HEK293T (cell line): ENCODE measurements at regions not wholly inside any gene's neighbourhood (a gene's known extent, or its start where the extent isn't known, plus 50 kb on each side); places are given as distances from the start of the nearest gene placed in this dataset.

Source experiments
- CTCF ChIA-PET: fragments of 350-600 bp; formaldehyde crosslinking; extraction: SDS; loops from one replicate; lab custom pipeline; 2021; ENCODE audit warnings: antibody characterized with exemption, inconsistent platforms; lab: Yijun Ruan, JAX
- POLR2A ChIA-PET: fragments of 350-600 bp; formaldehyde crosslinking; extraction: SDS; loops from one replicate; lab custom pipeline; 2020; ENCODE audit warnings: antibody characterized with exemption, inconsistent platforms; lab: Yijun Ruan, JAX
- DNase-seq: peaks from one replicate; pipeline ENCODE4 v3.0.0; 2012; ENCODE audit warnings: mixed read lengths; ENCODE audit errors: extremely low spot score
- ARNT ChIP-seq: fragments of 450-650 bp; IDR thresholded peaks from 2 replicates; pipeline ENCODE4 v1.6.1; 2017; ENCODE audit warnings: mild to moderate bottlenecking
- BHLHE40 ChIP-seq: fragments of 450-650 bp; IDR thresholded peaks from 2 replicates; pipeline ENCODE4 v1.6.1; 2016; ENCODE audit warnings: mild to moderate bottlenecking, moderate library complexity, borderline replicate concordance
- CTBP1 ChIP-seq: fragments of 450-650 bp; IDR thresholded peaks from 2 replicates; pipeline ENCODE4 v1.6.1; 2016; ENCODE audit warnings: borderline replicate concordance
- ELF4 ChIP-seq: fragments of 450-650 bp; IDR thresholded peaks from 2 replicates; pipeline ENCODE4 v1.6.1; 2017; ENCODE audit warnings: antibody characterized with exemption
- FOXA1 ChIP-seq: fragments of 450-650 bp; IDR thresholded peaks from 2 replicates; pipeline ENCODE4 v1.6.1; 2016; ENCODE audit warnings: mild to moderate bottlenecking
- FOXK2 ChIP-seq: fragments of 450-650 bp; IDR thresholded peaks from 2 replicates; pipeline ENCODE4 v1.6.1; 2016; ENCODE audit warnings: mild to moderate bottlenecking
- FOXM1 ChIP-seq: fragments of 450-650 bp; IDR thresholded peaks from 2 replicates; pipeline ENCODE4 v1.6.1; 2017; ENCODE audit warnings: mild to moderate bottlenecking, borderline replicate concordance
- HDGF ChIP-seq: fragments of 450-650 bp; IDR thresholded peaks from 2 replicates; pipeline ENCODE4 v1.6.1; 2017; ENCODE audit warnings: antibody characterized with exemption, borderline replicate concordance
- L3MBTL2 ChIP-seq: fragments of 450-650 bp; conservative IDR thresholded peaks from 2 replicates; pipeline ENCODE4 v1.6.1; 2016; ENCODE audit warnings: mild to moderate bottlenecking
- LEF1 ChIP-seq: fragments of 450-650 bp; IDR thresholded peaks from 2 replicates; pipeline ENCODE4 v1.6.1; 2017; ENCODE audit warnings: mild to moderate bottlenecking, borderline replicate concordance
- NFRKB ChIP-seq: fragments of 450-650 bp; IDR thresholded peaks from 2 replicates; pipeline ENCODE4 v1.6.1; 2016; ENCODE audit warnings: mild to moderate bottlenecking, moderate library complexity
- SP1 ChIP-seq: fragments of 450-650 bp; IDR thresholded peaks from 2 replicates; pipeline ENCODE4 v1.6.1; 2017
- SUZ12 ChIP-seq: fragments of 450-650 bp; IDR thresholded peaks from 2 replicates; pipeline ENCODE4 v1.6.1; 2016; ENCODE audit warnings: mild to moderate bottlenecking
- TARDBP ChIP-seq: fragments of 450-650 bp; IDR thresholded peaks from 2 replicates; pipeline ENCODE4 v1.6.1; 2016
- ZNF384 ChIP-seq: fragments of 450-650 bp; IDR thresholded peaks from 2 replicates; pipeline ENCODE4 v1.6.1; 2016
- TF ChIP-seq, protein P1 (sequence below): fragments of 450-650 bp; IDR thresholded peaks from 2 replicates; pipeline ENCODE4 v1.6.1; 2016

DNA sequence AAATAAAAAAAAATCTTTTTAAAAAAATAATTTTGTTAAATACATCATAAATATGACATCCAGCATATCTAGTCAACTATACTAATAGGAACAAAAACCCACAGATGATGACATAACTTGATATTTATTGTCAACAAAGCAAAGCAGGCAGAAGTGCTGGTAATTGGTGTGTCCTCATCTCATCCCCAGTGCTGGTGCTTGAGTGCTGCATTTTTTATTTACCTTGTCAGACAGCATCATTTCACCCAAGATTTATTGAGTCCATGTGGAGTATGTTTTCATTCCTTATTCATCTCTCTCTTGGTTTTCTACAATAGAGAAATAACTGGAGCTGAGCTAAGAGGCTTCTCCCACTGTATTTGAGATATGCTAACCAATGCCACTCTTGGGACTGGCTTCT, 191.6 kb upstream of the SLC14A2 start:
- no peak for TF ChIP-seq LEF1
- no peak for TF ChIP-seq SUZ12
- no peak for TF ChIP-seq HDGF
- TF ChIP-seq BHLHE40: no peak
- TF ChIP-seq SP1: no peak
- no peak for TF ChIP-seq ZNF384
- no peak for TF ChIP-seq ELF4
- TF ChIP-seq L3MBTL2: no peak
- TF ChIP-seq TARDBP: no peak
- ChIA-PET POLR2A (no interaction called here), CTCF (no interaction called here)
- no peak for DNase-seq

DNA sequence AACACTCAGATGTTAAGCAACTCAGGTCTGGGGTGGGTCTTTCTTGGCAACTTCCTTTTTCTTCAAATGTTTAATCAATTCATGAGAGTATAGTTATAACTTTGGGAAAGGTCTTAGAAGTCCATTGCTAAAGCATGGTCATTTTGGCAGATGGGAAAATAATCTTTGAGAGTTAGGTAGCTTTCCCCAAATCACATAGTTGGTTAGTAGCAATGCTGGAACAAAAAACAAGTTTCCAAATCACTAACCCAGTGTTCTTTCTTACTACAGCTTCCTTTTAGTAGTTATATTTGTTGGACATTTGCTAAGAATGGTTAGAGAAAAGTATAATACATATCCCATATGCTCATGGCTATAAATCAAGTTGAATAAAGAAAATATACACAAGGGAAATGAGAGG, 185.2 kb upstream of the SLC14A2 start:
- ChIA-PET CTCF (no interaction called here), POLR2A (no interaction called here)
- TF ChIP-seq ZNF384 (no peak), ELF4 (no peak), FOXK2 (no peak), ARNT (no peak), FOXM1 (no peak), CTBP1 (no peak), BHLHE40 (no peak), SUZ12 (no peak), HDGF (no peak), TARDBP (no peak), L3MBTL2 (no peak), FOXA1 (no peak), LEF1 (no peak), NFRKB (no peak), SP1 (no peak)
- TF ChIP-seq, protein P1, sequence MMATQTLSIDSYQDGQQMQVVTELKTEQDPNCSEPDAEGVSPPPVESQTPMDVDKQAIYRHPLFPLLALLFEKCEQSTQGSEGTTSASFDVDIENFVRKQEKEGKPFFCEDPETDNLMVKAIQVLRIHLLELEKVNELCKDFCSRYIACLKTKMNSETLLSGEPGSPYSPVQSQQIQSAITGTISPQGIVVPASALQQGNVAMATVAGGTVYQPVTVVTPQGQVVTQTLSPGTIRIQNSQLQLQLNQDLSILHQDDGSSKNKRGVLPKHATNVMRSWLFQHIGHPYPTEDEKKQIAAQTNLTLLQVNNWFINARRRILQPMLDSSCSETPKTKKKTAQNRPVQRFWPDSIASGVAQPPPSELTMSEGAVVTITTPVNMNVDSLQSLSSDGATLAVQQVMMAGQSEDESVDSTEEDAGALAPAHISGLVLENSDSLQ: no peak
- no peak for DNase-seq

- ChIA-PET POLR2A (no interaction called here), CTCF (no interaction called here)
- TF ChIP-seq L3MBTL2 (no peak), HDGF (no peak), FOXK2 (no peak), NFRKB (no peak), ELF4 (no peak), FOXM1 (no peak), ZNF384 (no peak), FOXA1 (no peak), LEF1 (no peak), ARNT (no peak)
- TF ChIP-seq, protein P1: no peak
- no peak for DNase-seq
Observed at GRCh38 chr18:45435810-45436209, 179.5 kb upstream of the SLC14A2 start.

GRCh38 chr18:45437366-45437765, 177.9 kb upstream of the SLC14A2 start:
- DNase-seq: no peak
- no peak for TF ChIP-seq SP1
- TF ChIP-seq SUZ12: no peak
- no peak for TF ChIP-seq ZNF384
- TF ChIP-seq CTBP1: no peak
- no peak for TF ChIP-seq ARNT
- TF ChIP-seq FOXK2: no peak
- TF ChIP-seq FOXA1: no peak
- TF ChIP-seq NFRKB: no peak
- TF ChIP-seq, protein P1: no peak
- no peak for TF ChIP-seq TARDBP
- TF ChIP-seq ELF4: no peak
- TF ChIP-seq HDGF: no peak
- TF ChIP-seq L3MBTL2: no peak
- TF ChIP-seq BHLHE40: no peak
- TF ChIP-seq FOXM1: no peak
- no peak for TF ChIP-seq LEF1
- POLR2A ChIA-PET: no interaction called here
- CTCF ChIA-PET: no interaction called here

GRCh38 chr18:45439851-45440645, 175.2 kb upstream of the SLC14A2 start:
- CTCF ChIA-PET: no interaction called here
- POLR2A ChIA-PET: no interaction called here
- TF ChIP-seq FOXM1 (no peak), ARNT (no peak), TARDBP (no peak), HDGF (no peak), NFRKB (no peak)
- DNase-seq: no peak

DNA sequence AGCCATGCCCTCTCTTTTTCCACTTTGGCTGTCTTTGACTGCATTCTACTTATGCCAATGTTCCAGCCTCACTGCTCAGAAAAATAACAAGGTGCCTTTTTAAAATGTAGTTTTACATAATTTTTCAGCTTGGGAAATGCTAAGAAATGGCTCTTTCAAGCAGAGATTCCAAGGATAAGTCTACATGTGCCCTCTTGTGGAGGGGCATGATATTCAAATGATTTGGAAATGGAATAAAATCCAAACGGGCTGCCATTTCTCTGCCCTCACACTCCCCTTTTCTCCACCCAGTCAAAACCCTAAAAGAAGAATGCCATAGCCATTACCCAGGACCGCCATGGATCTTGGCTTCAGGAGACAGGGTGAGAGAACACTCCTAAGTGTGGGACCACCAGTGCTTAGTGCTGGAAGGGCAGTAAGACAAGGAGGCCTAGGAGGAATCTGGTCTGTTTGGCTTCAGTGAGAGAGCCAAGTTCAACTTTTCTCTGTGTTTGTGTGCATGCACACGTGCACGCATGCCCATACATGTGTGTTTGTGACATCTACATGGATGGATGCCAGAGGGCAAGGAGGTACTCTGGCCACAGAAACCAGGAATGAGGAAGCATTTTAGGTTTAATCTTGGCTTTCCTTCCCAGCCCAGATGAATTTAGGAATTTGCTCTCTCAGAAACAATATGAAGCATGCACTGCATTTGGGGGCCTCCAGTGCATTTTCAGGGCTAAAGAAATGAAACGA, 174.0 kb upstream of the SLC14A2 start:
- ChIA-PET POLR2A (no interaction called here), CTCF (no interaction called here)
- DNase-seq: peak; percentile 6
- no peak for TF ChIP-seq ELF4
- TF ChIP-seq SUZ12: no peak
- TF ChIP-seq NFRKB: no peak
- TF ChIP-seq BHLHE40: no peak
- TF ChIP-seq, protein P1: no peak
- no peak for TF ChIP-seq L3MBTL2
- no peak for TF ChIP-seq FOXM1
- TF ChIP-seq CTBP1: no peak
- no peak for TF ChIP-seq FOXK2
- TF ChIP-seq HDGF: no peak
- no peak for TF ChIP-seq ARNT
- TF ChIP-seq LEF1: no peak
- TF ChIP-seq FOXA1: no peak
- TF ChIP-seq SP1: no peak
- TF ChIP-seq ZNF384: no peak
- no peak for TF ChIP-seq TARDBP
